Medulla oblongata (tissue), 1 donor: ENCODE measurements at regions not wholly inside any gene's neighbourhood (a gene's known extent, or its start where the extent isn't known, plus 50 kb on each side); places are given as distances from the start of the nearest gene placed in this dataset.
A peak's percentile ranks its signal among the peaks of the same experiment; 100 is the strongest.
"Not testable (repeated sequence)": the region's sequence is repeated elsewhere in the genome, so short reads cannot be mapped to it uniquely, and the experiment has no call there.

Source experiments
- DNase-seq: peaks from one replicate; pipeline ENCODE4 v3.0.0-alpha.2; 2015; ENCODE audit errors: extremely low spot score

GRCh38 chr5:110248921-110249320, 477.6 kb downstream of the TMEM232 start:
- no peak for DNase-seq

GRCh38 chr5:110250355-110250754, 476.1 kb downstream of the TMEM232 start:
- DNase-seq = no peak

- no peak for DNase-seq
Observed at GRCh38 chr5:110250755-110251154, 475.7 kb downstream of the TMEM232 start.

GRCh38 chr5:110251366-110251765, 475.1 kb downstream of the TMEM232 start:
- DNase-seq = no peak

- no peak for DNase-seq
Observed at GRCh38 chr5:110255194-110255593, 471.3 kb downstream of the TMEM232 start.

- no peak for DNase-seq
Observed at GRCh38 chr5:110256298-110256697, 470.2 kb downstream of the TMEM232 start.

- DNase-seq = no peak
Observed at GRCh38 chr5:110257971-110258370, 468.5 kb downstream of the TMEM232 start.

GRCh38 chr5:110258460-110259216, 467.8 kb downstream of the TMEM232 start:
- DNase-seq = no peak

- DNase-seq = no peak
Observed at GRCh38 chr5:110262749-110263148, 463.7 kb downstream of the TMEM232 start.

- DNase-seq = no peak
Observed at GRCh38 chr5:110264661-110265060, 461.8 kb downstream of the TMEM232 start.

- DNase-seq = no peak
Observed at GRCh38 chr5:110265162-110265561, 461.3 kb downstream of the TMEM232 start.

- no peak for DNase-seq
Observed at GRCh38 chr5:110267714-110268113, 458.8 kb downstream of the TMEM232 start.

- DNase-seq = no peak
Observed at GRCh38 chr5:110268283-110268682, 458.2 kb downstream of the TMEM232 start.

GRCh38 chr5:110268985-110269384, 457.5 kb downstream of the TMEM232 start:
- no peak for DNase-seq

- no peak for DNase-seq
Observed at GRCh38 chr5:110269478-110270142, 456.9 kb downstream of the TMEM232 start.

GRCh38 chr5:110275878-110276277, 450.6 kb downstream of the TMEM232 start:
- DNase-seq = no peak

GRCh38 chr5:110278449-110278848, 448.0 kb downstream of the TMEM232 start:
- DNase-seq = not testable (repeated sequence)

GRCh38 chr5:110284121-110284520, 442.4 kb downstream of the TMEM232 start:
- not testable (repeated sequence) for DNase-seq

- no peak for DNase-seq
Observed at GRCh38 chr5:110288766-110289511, 437.5 kb downstream of the TMEM232 start.

GRCh38 chr5:110289512-110289810, 437.0 kb downstream of the TMEM232 start:
- peak; percentile 5 for DNase-seq

- no peak for DNase-seq
Observed at GRCh38 chr5:110290542-110290941, 435.9 kb downstream of the TMEM232 start.

GRCh38 chr5:110294281-110294680, 432.2 kb downstream of the TMEM232 start:
- no peak for DNase-seq

- no peak for DNase-seq
Observed at GRCh38 chr5:110297152-110297670, 429.3 kb downstream of the TMEM232 start.
